ENCODE measurements at regions not wholly inside any gene's neighbourhood (a gene's known extent, or its start where the extent isn't known, plus 50 kb on each side); places are given as distances from the start of the nearest gene placed in this dataset.
"Not testable (repeated sequence)": the region's sequence is repeated elsewhere in the genome, so short reads cannot be mapped to it uniquely, and the experiment has no call there.

DNA sequence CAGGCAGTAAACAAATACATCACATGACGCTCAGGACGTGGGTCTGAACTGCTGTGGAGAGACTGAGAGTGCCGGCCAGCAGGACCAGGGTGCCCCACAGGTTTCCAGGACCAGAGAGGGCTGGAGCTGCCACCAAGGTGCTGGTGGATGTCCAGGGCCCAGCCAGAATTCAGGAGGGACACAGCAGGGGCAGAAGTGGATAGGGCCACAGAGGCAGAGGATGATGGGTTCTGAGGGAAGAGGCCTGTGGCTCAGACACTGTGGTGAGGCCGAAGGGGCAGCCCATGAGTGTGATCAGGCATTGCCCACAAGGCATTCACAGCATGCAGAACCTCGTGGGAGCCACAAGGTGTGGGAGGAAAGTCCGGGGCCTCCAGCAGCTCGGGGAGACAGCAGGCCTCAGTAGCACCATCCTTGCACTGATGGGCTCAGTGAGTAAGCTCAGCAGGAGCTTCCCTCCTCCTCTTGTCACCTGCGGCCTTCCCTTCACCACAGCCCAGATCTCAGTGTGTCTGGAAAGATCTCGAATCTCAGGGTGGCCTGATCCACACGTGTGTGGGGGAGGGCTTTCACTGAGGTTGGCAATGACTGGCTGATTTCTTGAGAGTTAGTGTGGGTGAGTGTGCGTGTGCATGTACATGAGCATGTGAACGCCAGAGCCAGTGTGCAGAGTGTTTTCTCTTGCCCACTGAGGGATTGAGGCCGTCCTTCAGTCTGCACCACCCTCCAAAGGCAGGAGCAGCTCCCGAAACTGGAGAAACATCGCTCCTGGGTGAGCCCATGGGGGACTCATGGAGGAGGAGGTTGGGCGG, 181.8 kb upstream of the RAB6C start:
- no peak for DNase-seq

DNA sequence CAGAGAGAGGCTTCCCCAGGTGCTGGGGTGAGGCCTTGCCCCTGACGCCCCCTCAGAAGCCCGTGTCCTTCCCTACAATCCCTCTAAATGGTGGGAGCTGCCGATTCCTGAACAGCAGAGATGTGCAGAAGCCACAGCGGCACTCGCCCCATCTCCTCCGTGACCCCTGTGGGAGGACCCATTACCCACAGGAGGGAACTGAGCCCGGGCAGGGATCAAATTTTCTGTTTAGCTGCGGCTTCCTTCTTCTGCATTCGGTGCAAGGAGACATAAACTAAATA, 181.2 kb upstream of the RAB6C start:
- no peak for DNase-seq

DNA sequence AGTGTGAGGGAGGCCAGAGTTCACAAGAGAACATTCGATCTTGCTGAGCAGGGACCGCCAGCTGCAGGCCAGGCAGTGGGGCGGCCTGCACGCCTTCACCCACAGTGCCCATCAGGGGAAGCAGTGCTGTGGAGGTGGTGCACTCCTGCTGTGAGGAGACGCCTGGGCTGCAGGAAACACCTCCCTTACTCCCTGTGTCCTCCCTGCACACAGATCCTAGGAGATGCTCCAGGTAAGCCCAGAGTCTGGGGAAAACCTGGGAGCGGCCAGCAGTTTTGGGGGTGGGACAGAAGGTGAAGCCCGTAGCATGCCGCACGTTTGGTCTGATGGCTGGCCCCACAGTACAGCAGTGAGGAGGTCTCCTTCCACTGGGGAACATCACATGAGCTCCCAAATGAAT, 180.8 kb upstream of the RAB6C start:
- DNase-seq: no peak

DNA sequence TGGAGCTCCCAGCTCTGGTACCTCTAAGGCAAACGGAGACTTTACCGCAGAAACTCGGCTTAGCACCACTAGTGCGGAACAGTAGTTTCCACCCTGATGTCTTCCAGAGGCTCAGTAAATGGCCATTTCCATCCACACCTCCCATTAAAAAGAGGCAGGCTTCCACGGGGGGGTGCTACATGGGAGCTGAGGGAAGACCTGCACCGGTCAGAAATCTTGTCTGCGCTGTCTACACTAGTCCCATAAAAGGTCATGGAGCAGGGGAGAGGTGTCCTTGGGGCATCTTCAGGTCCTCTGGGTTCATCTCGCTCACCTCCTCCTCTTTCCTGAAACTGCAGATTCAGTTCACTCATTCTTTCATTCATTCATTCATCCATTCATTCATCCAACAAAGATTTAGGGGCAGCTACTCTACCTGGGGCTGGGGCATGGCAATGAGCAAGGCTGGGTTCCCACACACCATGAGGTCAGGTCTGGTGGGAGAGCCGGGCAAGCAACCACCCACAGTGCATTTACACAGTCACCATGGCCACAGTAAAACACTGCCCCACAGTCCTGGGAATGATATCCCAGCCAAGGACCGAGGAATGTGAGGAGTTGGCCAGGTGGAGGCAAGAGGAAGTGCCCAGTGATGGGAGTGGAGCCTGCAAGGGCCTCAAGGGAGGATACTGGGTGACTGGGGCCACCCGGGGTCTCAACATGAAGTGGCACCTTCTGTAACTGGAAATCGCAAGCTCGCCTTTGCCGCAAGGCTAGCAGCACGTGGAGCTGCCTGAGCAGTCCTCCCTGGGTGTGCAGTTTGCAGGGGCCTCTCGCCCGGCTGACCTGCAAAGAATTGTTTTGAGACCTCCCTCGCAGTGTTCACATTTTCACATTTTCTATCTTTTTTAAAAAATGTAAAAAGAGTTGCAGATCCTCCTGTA, 180.2 kb upstream of the RAB6C start:
- DNase-seq: no peak

DNA sequence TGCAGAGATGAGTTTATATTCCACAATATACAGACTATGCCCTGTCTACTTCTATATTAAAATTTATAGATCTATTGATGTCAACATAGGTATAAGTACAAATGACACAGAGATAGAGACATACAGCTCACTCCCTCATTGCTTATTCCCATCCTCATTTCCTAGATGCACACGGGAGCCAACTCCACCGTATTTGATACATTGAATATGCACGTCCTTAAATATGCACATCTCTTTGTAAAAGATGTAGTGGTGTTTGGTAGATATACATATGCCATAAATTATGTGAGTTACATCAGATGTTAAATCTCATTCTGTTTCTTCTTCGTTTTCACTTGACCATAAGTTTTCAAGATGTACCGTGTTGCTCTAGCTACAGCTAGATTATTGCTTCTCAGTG, 179.2 kb upstream of the RAB6C start:
- no peak for DNase-seq

DNA sequence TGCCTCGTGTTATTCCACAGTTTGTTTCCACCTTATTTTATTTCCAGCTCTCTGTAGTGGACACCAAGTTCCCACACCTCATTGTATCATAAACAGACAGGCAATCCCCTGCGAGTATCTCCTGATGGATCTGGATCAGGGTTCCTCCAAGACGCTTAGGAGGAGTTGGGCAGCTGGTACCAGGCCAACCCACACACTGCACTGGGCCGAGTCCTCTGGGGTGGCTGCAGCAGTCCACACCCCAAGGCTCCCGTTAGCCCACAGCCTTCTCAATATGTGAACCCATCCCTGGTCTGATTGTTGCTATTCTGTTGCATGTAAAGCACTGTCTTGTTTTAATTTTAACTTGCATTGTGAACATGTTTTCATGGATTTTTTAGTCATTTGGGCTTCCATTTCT, 178.8 kb upstream of the RAB6C start:
- no peak for DNase-seq

DNA sequence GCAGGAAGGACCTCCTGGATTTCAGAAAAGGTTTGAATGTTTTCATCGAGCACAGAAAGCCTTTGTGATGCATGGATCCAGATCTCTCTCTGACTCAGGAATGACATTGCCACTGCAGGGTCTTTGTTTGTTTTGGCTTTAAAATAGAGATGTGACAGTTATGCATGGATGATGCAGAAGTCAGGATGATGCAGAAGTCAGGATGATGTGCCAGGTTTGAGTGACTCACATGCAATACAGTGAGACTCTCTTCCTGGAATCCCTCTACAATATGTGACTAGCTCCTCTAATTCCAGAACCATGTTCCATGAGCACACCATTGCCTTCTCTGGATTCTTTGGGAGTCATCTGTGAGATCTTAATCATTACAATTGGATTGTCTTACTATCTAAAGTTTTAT, 177.9 kb upstream of the RAB6C start:
- DNase-seq: no peak

DNA sequence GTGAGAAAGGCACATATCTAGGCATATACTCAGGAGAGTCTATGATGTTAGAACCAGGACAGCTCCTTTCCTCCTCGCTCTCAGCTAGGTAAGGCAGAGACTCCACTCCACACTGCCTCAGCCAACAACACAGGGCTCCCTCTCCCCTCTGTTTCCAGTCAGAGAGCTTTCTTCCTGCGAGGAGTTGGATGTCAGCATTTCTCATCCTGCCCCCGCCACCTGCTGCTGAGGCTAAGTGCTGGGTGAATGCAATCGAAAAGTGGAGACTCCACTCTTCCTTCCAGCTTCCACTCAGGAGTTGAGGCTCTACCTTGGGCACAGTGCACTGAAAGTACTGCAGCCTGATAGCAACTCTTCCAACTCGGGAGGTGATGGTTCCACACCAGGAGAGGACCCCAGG, 177.2 kb upstream of the RAB6C start:
- DNase-seq: no peak

DNA sequence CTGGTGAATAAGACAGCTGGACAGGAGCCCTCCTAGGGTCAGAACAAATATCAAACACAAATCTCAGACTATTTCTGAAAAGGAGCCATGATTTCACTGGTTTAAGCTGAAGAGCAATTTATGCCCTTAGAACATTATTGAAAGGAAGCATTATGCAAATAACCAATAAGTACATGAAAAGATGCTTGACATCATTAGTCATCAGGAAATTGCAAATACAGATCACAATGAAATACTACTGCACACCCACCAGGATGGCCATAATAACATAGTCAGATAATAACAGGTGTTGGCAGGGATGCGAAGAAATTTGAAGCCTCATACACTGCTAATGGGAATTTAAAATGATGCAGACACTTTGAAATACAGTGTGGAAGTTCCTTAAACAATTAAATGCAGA, 176.4 kb upstream of the RAB6C start:
- no peak for DNase-seq

DNA sequence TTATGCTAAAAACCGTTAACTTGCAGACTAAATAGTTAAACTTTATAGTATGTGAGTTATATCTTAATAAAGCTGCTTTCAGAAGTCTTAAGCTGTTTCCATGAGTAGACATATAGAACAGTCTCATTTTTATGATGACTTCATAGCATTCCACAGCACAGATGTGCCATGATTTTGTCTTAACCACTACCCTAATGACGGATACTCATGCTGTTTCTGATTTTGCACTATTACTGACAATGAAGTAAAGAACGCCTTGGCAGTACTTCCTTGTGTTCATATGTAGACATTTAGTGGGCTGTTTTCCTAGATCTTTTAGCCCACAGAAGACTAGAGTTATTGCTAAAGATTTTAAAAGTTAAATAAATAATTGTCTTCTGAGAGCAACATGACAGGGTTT, 175.6 kb upstream of the RAB6C start:
- DNase-seq: no peak

DNA sequence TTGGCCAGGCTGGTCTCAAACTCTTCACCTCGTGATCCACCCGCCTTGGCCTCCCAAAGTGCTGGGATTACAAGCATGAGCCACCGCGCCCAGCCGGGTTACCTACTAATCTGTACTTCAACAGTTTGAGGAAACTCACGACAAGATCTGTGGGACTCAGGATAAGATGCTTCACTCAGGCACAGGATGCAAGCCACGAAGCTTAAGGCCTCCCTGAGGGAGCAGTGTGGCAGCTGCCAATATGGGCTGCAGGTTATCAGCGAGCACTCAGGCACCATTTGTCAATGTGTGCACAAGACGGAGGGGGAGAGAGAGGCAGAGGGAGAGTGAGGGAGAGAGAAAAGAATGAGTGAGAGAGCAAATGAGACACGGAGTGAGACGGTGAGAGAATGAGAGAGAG, 173.6 kb upstream of the RAB6C start:
- no peak for DNase-seq

DNA sequence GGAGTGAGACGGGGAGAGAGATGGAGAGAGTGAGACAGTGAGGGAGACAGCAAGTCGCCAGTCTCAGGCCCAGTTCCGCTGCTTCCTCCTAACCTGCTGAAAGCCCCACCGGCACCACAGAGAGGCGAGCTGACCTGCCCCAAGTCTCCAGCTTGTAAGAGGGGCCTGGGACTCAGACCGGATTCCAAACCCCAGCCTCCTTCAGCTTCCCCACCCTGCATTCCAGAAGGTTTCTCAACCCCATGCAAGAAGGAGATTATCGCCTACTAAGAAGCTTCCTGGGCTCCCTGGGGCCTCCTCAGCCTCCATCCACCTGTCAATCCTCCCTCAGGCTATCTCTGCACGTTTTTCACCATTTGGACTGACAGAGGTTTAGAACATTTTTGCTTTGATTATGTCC, 173.1 kb upstream of the RAB6C start:
- DNase-seq: no peak

DNA sequence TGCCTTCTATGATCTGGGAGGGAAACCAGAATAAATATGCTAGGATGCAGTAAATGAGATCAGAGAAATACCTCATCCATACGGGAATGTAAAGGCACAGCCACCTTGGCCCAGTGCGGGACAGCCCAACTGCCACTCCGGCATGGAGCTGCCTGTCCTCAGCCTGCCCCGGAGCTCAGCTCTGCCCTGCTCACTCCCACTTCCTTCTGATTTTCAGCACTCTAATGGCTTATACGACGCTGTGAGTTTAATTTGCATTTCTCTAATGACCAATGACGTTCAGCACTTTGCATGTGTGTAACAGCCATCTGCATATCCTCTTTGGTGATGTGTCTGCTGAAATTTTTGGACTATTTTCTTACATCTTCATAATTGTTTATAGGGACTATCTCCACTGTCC, 172.5 kb upstream of the RAB6C start:
- no peak for DNase-seq

DNA sequence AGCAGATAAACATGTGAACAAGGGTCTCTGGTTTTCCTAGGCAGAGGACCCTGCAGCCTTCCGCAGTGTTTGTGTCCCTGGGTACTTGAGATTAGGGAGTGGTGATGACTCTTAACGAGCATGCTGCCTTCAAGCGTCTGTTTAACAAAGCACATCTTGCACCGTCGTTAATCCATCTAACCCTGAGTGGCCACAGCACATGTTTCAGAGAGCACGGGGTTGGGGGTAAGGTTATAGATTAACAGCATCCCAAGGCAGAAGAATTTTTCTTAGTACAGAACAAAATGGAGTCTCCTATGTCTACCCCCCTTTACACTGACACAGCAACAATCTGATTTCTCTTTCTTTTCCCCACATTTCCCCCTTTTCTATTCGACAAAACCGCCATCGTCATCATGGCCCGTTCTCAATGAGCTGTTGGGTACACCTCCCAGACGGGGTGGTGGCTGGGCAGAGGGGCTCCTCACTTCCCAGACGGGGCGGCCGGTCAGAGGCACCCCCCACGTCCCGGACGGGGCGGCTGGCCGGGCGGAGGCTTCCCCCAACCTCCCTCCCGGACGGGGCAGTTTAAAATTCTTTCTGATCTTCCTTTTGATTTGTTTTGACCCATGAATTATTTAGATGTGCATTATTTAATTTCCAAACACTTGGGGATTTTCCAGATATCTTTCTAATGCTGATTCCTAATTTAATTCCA, 171.7 kb upstream of the RAB6C start:
- DNase-seq: not testable (repeated sequence)

DNA sequence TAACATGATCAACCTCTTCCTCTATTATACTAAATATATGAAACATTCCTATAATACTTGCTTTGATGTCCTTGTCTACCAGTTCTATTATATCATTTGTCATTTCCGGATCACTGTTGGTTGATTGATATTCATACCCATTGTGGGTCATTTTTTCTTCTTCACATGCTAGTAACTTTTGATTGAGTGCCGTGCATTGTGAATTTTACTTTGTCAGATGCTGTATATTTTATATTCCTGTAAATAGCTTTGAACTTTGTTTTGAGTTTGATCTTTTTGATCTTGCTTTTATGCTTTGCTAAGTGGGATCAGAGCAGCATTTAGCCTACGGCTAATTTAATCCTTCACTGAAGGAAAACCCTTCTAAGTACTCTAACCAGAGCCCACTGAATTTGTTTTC, 168.9 kb upstream of the RAB6C start:
- DNase-seq: no peak

DNA sequence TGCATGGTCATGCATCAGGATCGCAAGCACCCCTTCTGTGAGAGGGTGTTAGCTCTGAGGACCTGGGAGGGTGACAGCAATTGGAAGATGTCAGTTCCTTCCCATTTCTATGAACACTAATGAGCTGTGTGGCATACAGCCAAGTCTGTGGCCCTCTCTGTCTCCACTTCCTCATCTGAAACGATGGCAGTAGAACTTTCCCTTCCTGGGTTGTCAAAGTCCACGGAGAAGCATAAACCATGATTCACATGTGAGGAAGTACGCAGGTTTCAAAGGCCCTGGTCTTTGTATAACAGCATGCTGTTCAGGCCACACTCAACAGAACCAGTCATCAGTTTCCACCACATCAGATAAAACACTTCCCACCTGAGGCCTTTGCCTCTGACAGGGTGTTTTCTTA, 167.4 kb upstream of the RAB6C start:
- DNase-seq: no peak

DNA sequence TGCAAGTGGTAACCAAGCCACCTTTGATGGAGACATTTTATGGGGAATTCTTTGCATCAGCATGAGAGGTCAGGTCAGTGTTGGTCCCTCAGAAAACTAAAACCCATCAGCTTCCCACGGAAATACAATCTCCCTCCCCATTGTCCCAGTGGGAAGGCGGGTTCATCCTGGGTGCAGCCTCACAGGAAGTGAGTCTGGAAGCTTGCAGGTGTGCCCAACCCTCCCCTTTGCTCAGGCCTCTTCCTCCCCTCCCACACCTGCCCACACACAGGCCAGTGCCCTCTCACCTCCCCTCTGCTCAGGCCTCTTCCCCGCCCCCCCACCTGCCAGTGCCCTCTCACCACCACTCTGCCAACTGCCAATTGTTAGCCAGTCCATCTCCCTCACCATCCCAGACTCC, 166.8 kb upstream of the RAB6C start:
- no peak for DNase-seq

DNA sequence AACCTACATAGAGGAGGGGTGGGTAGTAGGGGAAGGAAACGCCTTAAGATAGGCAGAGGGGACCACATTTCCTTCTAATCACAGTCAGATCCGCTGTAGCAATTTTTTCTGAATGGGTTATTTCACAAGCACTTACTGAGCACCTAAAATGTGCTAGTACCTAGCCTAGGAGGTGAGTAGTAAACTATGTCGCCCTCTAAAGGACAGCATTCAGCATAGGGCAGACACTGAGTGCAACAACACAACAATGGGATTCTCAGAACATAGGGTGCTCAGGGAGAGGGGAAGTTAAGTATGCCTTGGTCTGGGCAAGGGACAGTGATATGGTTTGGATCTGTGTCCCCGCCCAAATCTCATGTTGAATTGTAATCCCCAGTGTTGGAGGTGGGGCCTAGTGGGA, 166.1 kb upstream of the RAB6C start:
- DNase-seq: no peak

DNA sequence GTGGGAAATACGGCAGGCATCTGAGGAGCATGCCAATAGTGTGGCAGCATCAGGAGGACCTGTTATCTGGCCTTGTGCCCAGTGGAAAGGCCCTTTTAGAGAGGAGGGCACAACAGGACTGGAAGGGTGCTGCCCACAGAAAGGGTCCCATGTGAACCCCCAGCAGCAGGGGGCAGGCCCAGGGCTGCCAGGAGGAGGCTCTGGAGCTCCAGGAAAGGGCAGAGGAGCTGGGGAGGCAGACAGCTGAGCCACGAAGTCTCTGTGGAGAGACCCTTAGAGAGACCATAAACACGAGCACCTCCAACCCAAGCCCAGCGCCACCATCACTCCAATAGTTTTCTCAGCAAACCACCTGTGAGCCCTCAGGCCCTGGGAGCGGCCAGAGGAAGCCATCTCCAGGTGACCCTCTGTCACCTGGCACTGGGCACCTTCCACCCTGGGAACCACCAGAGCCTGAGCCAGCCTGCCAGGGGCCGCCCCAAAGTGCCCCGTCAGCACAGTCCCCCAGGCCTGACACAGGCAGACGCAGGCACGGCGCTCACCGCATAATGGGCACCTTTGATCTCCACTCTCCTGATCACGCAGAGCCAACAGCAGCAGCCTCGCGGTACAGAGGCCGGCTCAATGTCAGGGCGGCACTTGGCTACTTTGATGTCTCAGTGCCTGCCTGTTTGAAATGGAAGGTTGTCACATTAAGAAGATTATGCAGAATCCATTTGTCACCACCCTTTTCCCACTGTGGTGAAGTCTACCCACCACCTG, 162.5 kb upstream of the RAB6C start:
- no peak for DNase-seq

DNA sequence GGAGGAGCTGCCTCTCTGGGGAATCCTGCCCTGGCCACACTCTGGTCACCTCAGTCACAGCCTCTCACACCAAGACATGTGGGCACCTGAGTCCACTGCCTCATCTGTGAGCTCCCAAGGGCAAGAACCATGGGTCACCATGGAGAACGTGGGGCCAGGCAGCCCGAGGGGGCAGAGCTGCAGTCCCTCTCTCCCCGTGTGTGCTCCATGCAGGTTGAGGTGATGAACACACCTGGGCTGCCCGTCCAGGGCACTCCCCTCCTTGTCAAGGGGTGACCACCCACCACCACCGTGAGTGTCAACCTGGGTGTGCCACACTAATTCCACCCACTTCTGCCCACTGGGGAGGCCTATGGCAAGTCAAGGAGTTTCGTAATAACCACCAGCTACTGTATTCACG, 159.6 kb upstream of the RAB6C start:
- no peak for DNase-seq

DNA sequence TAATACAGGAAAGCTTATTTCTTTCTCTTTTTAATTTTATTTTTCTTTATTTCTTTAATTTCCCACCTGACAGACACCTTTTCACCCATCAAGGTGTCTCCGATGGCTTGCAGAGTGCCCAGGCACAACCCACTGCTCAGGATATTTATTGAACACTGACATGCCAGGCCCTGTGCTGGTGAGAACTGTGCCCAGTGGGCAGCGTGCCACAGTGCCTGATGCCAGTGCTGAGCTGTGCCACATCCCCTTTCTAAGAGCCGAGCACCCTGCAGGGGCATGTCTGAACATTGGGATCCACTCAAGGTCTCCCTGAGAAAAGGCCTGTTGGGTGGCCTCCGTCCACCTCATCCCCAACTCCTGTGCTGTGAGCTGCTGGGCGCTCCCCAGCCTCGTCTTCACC, 158.6 kb upstream of the RAB6C start:
- DNase-seq: no peak

DNA sequence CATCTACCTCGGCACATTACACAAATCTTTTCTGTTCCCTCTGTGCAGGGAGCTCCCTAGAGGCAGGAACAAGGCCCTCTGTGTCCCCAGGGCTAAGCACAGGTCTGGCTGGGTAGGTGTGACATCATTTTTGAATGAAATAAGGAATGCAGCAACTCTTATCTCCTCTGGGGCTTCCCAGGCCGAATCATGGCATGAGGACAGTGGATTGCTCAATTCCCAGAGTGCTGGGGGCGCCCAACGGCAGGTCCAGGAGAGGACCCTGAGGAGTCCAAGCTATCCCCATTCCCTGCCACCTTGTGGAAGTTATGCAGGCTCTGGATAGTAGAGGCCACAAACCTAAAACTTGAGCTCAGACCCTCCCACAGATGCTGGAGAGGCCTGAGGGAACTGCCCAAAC, 158.0 kb upstream of the RAB6C start:
- no peak for DNase-seq

DNA sequence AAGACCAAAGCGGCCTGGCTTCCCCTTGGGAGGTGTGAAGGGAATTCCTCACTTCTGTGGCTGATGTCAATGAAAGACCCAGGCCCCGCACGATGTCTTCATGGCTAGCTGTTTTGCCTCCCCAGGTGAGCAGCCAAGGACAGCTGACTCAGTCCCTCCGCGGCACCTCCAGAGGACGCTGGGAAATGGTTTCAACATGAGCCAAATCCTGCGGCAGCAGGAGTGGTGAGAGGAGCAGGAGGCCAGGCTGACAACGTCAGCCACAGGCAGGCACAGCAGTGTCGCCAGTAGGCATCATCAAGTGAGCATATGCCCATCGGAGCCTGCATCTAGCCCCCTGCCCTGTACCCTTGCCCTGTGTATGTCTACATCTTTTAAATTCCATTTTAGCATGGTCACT, 156.4 kb upstream of the RAB6C start:
- DNase-seq: no peak

Data from cerebellar nuclear complex (tissue), 1 donor.